CD4-positive, alpha-beta T cell treated with Interleukin-4 for 4 hours (primary cell): ENCODE measurements at regions not wholly inside any gene's neighbourhood (a gene's known extent, or its start where the extent isn't known, plus 50 kb on each side); places are given as distances from the start of the nearest gene placed in this dataset.

Experiments
- DNase-seq: peaks from one replicate; pipeline ENCODE4 v3.0.0-alpha.2; 2020

DNA sequence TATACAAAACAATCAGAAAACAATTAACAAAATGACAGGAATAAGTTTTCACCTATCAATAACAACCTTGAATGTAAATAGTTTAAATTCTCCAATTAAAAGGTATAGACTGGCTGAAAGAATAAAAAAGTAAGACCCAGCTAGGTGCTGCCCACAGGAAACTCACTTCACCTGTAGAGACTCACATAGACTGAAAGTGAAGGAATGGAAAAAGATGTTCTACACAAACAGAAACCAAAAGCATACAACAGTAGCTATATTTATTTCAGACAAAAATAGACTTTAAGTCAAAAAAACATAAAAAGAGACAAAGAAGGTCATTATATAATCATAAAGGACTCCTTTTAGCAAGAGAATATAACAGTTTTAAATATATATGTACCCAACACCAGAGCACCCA lies 152.4 kb upstream of the PWP1 start:
- no peak for DNase-seq

DNA sequence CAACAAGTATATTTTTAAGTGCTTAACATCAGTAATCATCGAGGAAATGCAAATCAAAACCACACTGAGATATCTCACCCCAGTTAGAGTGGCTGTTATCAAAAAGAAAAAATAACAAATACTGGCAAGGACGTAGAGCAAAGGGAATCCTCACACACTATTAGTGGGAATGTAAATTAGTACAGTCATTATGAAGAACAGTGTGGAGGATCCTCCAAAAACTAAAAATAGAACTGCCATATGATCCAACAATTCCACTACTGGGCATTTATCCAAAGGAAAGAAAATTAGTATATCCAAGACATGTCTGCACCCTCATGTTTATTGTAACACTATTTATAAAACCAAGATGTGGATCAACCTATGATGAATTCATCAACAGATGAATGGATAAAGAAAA lies 149.0 kb upstream of the PWP1 start:
- DNase-seq, result no peak

DNA sequence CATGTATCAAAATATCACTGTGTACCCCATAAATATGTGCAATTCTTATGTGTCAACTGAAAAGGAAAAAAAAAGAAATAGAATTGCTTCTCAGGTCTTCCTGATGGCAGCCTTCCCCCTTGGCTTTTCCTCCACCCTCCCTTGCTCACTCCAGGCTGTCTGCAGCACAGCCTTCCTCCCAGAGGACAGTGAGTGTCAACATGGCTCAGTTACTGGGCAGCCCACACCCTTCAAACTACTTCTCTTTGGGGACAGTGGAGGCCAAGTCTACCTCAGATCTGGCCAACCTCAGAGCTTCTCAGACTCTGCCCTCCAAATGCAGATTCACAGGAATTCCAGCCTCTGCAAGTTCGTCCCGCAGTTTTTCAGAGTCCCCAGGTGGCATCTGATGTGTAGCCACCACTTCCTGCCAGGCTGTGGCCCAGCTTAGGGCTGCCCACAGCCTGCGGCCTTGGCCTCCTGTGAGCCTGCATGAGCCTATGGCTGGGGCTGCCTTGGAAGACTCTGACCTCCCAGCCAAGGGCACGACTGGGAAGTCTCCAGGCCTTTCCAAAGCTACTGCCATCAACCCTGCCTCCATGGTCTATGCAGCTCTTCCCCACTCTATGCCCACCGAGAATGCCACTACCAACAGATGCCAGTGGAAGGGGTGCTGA lies 148.0 kb upstream of the PWP1 start:
- DNase-seq, result no peak

DNA sequence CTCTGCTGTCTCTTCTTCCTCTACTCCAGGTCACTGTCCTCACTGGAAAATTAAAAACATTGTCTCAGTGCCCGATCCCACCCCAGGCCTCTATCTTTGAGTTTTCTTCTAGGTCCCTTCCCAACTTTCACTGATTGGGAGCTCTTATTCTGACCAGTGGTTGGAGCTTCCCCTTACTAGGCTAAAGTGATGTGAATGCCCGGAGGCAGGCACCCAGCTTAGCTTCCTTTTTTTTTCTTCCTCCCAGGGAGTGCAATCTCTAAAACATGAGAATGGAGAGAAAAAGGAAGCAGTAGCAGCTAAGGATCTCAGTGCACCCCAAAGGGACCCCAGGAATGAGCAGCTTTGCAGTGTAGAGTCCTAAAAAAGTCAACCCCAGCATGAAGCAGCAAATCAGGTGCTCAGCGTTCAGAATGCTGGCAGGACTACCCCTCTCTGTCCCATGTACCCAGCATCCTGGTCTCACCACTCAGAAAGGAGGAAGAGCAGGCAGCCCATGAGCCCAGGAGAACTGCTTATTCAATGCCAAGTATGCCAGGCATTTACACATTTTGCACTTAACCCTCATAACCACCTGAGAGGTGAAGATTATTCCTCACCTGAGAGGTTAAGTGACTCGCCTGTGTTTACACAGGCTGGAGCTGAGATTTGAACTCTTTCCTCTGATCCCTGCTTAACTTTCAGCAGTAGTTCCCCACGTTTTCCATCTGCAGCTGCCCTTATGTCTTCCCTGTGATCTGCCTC lies 146.2 kb upstream of the PWP1 start:
- no peak for DNase-seq

DNA sequence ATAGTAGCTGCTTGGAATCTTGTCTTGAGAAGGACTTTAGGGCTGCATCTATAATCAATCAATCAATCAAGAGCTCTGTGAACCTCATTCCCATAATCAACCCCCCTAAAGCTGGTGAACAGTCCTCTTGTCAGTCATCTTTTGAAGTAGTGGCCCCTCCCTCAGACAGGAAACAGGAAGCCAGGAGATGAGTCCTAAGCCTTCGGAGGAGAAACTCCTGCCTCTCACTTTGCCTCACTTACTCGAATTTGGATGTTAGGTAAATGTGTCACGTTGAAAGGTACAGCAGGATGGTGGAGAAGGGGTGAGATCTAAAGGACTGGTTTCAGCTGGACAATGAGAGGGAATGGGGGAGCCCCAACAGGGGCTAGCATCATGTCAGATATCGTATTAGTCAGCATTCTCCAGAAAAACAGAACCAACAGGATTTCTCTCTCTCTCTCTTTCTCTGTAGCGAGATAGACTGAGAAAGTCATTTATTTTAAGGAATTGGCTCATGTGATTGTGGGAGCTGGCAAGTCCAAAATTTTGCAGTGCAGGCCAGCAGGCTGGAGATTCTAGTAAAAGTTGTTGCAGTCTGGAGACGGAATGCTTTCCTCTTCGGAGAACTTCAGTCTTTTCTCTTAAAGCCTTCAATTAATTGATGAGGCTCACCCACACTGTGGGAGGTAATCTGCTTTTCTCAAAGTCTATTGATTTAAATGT lies 144.4 kb upstream of the PWP1 start:
- no peak for DNase-seq

DNA sequence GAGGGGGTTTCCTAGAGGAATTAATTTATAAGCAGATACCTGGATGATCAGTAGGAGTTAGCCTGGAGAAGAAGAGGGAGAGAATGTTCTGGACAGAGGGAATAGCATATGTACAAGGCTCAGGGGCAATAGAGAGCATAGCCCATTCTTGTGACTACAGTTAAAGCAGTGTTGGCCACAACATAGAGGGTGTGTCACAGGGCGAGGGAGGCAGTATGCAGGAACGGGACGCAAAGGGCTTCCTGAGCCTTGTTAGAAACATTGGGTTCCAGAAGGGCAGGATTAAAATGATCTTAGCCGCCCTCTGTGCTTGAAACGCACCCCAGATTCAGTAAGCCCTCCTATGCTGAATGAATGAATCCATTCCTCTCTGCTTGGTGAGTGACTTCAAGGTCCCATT lies 142.2 kb upstream of the PWP1 start:
- DNase-seq, result no peak

DNA sequence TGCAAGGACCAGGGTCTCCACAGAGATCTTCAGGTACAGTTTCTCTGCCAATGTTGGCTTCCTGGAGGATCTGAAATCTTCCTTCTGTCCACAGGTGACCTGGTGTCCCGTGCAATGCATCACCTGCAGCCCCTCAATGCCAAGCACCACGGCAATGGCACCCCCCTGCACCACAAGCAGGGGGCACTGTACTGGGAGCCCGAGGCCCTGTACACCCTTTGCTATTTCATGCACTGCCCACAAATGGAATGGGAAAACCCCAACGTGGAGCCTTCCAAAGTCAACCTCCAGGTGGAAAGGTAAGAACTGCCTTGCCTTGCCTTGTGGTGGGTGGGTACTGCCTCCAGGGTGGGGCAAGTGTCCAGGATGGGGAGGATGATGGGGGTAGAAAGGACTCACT lies 141.8 kb upstream of the PWP1 start:
- no peak for DNase-seq

DNA sequence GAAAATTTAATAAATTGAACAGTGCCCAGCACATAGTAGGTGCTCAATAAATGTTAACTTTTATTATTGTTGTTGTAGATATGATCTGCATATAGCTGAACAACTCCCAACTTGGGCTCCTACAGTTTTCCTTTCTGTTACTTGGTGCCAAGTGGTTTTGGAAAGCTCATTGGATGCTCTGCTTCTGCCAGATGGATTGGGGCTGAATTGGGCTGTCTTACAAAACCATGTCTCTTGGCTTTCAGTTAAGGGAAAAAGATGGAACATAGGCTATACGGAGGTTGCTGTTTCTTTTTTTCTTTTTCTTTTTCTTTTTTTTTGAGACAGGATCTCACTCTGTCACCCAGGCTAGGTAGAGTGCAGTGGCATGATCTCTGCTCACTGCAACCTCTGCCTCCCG lies 140.7 kb upstream of the PWP1 start:
- DNase-seq, result no peak

DNA sequence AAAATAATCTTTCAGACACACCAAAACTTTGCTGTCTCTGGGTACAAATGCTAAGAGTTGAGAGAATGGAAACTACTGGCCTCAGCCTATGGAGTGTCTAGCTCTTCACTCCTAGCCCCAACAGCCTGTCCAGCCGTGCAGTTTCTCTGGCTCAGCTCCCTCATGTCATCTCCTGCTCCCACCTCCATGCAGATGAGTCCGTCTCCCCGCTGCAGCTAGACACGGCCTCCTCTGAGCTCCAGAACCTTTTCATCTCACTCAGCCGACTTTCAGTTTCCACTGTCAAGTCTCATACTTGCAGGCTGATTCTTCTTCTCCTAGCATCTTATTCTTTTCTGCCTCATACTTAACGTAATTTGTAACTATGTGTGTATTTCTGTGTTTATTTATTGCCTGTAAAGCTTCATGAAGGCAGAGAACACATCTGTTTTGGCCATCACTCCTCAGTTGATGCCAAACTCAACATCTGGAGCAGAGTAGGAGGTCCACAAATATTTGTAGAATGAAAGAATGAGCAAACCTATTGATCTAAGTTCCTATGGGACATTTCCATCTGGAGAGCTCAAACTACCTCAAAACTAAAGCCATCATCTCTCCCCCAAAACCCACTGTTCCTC lies 139.8 kb upstream of the PWP1 start:
- DNase-seq, result no peak

DNA sequence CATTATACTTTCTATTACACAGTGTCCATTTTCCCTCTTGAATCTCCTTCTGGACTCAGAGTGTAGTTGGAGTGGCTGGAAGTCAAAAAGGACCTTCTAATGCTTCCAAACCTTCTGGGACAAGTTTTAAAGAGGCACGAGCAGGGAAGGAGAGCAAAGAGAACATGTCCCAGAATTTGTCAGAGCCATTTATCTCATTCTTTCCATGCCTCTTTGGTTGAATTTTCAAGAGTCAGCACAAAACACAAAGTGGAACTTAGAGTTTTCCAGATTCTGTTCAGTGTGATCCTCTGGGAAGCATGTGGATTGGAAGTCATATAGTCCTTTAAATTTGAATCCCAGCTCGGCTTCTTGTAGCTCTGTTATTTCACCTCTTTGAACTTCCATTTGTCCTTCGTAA lies 138.2 kb upstream of the PWP1 start:
- no peak for DNase-seq

DNA sequence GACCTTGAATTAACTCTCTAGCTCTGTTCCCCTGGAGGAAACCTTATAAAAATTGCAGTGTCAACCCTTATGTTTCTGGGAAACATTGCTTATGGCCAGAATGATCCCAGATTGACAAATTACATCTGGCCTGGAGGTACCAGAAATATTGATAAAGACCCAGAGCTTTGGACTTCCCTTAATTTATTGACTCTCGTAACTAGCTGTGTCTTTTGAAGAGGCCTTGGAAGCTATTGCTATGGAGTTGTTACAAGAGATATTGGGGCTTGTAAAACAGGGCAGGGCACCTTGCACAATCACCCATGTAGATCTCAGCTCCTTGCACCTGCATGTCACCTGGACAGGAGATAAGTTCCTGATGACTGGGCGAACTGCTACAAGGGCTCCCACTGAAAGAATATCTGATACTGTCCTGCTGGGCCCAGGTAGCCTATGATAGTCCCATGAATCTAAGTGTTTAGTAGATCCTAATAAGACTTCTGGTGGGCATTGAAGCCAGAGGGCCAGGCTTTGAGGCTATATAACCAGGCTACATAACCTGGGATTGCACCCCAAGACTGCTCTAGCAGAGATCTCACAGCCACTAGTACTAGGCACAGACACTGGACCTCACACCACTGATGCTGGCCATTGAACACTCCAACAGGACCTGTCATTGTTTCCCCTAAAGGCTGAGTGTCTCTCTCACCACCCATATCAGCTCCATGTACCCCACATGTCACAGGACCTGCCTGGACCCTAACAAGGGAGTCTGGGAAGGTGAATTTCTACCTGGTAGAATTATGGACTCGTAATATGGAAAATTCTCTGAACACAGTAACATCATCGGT lies 135.7 kb upstream of the PWP1 start:
- DNase-seq, result no peak

DNA sequence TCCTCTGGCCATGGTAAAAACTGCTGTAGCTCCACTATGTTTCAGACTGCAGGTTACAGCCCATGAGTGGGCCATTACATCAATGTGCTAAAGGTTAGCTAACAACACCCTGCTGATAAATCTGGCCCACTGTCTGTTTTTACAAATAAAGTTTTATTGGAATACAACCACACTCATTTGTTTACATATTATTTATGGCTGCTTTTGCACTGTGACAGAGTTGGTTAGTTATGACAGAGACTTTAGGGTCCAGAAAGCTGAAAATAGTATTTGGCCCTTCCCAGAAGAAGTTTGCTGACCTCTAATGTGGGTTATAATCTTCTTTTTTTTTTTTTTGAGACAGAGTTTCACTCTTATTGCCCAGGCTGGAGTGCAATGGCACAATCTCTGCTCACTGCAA lies 134.2 kb upstream of the PWP1 start:
- no peak for DNase-seq

DNA sequence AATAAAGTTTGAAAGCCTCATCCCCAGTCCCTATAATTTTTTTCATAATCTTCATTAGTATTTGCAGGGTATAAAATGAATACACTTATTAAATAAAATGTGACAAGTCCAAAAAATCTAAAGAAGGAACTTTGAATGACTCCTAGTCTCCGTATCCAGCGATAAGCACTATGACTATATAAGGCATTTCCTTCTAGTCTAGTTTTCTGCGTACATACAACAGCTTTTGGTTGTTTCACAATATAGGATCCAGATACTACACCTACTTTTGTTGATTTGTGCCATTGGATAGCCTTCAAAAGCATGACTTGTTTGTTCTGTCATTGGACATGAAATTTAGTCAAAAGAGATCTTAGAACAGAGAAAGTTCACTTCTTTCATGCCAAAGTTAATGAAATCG lies 133.3 kb upstream of the PWP1 start:
- DNase-seq, result no peak

DNA sequence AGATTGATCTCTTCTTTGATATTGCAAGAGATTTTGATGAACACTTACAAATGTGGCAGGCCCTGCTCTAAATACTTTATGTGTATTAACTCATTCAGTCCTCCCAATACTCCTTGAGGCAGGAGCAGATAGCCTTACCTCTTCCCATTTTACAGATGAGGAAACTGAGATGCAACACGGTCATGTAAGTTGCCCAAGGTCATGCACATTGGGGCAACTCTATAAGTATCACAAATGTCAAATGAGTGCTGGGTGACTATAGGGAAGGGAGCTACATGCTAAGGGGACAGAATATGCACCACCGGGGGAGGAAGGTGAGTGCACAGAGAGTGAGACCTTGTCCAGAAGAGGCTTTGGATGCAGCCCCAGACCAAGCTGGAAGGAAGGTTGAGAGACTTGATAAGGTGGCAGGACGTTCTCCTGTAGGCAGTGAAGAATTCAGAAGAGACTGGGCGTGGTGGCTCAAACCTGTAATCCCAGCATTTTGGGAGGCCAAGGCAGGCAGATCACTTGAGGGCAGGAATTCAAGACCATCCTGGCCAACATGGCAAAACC lies 132.3 kb upstream of the PWP1 start:
- DNase-seq, result no peak

DNA sequence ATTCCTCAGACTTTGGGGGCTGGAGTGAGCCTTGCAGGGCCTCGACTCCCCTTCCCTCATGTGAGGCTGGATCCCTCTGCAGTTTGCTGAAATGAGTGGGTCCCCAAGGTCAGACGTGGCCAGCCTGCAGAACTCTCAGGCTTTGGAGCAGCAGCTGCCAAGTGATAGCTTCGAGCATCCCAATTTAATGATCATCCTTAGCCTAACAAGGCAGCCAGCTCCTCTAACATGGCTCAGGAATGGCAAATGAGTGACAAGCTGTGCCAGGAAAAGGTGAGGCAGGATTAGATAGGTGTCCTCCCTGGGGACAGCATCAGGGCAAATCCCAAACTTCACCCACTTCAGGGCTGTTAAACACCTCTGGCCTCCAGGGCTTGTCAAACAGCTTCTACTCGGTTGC lies 130.7 kb upstream of the PWP1 start:
- DNase-seq, result no peak

DNA sequence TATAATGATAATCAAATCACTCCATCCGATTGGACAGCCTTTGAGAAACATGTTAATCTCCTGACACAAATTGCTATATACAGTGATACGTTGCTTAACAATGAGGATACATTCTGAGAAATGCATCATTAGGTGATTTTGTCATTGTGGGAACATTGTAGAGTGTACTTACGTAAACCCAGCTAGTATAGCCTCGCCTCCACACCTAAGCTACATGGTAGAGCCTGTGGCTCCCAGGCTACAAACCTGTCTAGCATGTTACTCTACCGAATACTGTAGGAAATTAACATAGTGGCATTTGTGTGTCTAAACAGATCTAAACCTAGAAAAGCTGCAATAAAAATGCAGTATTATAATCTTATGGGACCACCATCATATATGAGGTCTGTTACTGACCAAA lies 128.6 kb upstream of the PWP1 start:
- DNase-seq, result no peak

DNA sequence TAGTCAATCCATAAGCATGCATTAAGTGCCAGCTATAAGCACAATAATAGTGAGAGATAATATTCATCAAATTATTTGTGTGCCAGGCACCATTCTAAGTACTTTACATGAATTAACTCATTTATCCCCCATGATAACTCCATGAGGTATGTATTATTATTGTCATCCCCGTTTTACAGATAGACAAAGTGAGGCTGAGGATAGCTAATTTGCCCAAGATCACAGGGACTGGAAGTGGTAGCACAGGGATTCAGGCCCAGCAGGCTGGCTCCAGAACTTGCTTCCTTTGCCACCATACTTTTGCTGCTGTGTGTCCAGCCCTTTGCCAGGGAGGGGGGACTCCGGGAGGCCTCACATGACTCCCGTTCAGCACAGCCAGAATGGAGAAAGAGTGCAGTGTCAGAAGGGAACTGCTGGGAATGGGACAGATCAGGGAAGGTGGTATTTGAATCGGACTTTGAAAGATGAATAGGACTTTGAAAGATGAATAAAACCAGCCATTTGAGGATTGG lies 128.0 kb upstream of the PWP1 start:
- no peak for DNase-seq

DNA sequence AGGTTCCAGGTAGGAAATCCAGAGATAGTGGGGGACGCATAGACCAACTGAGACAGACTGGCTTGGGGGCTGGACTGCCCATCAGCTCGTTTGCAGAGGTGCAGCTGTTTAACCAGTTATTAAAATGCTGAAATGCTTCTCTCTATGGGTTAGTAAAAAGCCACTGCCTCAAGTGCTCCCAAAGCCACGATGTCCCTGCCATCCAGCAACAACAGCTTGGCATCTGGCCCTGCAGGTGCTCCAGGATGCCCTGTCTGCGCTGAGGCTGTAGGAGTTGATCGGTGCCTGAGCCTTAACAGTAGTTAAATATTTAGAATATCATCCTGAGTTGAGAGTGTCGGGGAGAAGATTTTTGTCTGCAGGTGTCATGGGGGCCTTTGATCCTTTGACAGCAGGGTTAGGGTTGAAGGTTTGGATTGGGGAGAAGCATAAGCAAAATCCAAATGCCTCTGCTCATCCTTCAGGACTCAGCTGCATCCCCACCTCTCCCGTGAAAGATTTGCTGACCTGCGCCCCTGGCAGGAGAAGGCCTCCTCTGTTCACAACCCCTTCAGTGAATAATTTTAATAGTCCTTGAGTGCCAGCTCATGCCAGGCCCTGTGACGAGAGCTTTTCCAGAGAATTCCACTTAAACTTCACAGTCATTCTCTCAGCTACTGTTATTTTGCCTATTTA lies 127.3 kb upstream of the PWP1 start:
- no peak for DNase-seq

DNA sequence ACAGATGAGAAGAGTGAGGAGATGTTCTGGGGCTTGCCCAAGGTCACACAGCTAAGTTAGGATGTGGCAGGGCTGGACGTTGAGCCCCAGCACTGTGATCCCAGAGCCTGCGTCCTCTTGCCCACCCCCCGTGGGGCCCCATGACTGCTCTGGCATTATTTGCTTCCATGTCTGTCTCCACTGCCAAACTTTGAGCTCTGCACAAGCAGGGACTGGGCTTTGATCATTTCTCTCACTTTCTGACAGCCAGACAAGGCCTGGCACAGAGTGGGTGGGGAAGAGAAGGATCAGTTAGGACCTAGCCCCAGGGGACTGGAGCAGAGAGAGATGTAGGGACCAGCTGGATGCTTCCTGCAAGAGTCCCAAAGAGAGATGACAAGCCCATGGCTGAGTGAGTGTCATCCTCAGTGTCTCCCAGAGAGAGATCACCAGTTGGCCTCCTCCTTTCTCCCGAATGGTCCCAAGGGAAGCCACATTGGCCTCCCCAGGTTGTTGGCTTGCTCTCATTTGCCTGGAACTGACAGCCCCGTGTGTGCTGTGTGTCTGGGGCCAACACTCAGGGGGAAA lies 126.7 kb upstream of the PWP1 start:
- no peak for DNase-seq

DNA sequence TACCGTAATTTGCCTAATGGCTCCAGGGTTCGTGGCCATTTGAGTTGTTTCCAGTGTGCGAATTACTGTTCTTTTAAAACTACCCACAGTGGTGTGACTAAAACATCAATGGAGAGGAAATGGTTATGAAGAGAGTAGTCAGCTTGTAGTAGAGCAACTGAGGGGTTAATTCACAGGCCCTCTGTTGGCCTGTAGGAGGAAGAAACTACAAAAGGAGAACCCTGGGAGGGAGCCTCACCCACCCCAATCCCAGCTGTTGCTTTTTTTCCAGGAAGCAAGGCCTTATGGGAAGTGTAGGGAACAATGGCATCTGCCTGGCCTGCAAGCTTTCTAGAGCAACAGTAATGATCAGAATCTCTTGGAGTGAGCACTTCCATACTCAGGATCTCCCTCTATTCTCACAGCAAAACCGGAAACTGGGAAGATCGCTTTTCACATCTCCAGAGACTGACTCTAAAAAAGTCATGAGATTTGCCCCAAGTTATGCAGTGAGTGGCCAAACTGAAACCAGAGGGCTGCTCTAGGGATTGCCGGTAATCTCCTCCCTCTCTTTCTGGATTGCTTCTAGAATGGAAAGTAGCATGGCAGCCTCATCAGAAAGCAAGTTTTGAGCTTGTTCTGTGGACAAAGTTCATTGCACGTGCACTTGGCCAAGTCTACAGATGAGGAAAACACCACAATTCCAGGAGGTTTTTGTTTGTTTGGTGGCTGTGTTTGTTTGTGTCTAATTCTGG lies 125.3 kb upstream of the PWP1 start:
- DNase-seq, result no peak

DNA sequence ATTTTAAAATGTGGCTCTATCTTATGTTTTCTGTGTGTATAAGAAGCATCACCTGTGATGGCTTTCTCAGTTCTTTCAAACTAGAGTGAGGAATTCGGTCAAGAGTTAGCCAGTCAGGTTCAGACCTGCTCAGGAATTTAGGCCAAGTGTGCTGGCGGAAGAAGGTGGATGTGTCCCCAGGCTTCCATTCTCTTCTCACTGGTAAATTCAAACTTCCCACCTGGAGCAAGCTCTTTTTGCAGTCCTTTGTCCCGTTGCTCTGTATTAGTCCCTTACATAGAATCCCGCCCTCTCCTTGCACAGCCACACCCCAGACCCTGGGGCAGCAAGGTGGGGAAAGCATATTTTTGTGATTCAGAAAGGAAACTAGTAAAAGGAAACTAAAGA lies 124.7 kb upstream of the PWP1 start:
- no peak for DNase-seq
